ENCODE measurements at regions not wholly inside any gene's neighbourhood (a gene's known extent, or its start where the extent isn't known, plus 50 kb on each side); places are given as distances from the start of the nearest gene placed in this dataset.
A peak's percentile ranks its signal among the peaks of the same experiment; 100 is the strongest.

DNA sequence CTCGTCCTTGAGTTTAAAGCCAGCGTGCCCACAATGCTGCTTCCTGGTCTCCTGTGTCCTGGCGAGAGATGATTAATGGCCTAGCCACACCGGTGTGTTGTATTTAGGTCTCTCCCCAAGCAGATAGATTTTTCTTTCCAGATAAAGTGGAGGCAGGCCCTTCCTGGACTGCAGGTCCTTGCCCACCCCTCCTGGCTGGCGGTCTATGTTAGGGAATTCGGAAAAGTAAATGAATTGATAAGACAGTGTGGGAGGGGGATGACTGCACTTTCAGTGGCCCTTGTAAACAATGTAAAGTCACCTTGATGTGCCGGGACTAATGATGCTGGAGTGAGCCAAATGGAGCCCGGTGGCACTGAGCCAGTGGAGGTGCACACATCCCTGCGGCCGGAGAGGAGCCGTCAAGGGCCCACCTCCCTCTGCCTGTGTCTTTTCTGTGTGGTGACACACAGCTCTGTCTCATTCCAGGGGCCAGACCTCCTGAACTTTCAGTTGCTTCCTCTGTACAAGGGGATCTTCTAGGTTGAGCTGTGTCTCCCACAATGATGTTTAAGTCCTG is 70.6 kb upstream of the ESRRB start:
- Histone ChIP-seq H3K4me3 (ENCODE audit: low read length) (no peak overlapping the region), H3K9me3 (ENCODE audit: control insufficient read depth, low read length) (no peaks in the 10 kb centered on the region), H3K27me3 (ENCODE audit: control insufficient read depth, insufficient read depth, low read length, poor library complexity, severe bottlenecking) (peaks cover 36% of the 10 kb centered on the region), H3K36me3 (ENCODE audit: control insufficient read depth, insufficient read depth, low read length) (no peaks in the 10 kb centered on the region), H3K4me1 (ENCODE audit: control insufficient read depth, insufficient read depth, low read length) (no peaks in the 10 kb centered on the region), H3K9ac (ENCODE audit: extremely low read depth, low read length, poor library complexity, severe bottlenecking) (no peak overlapping the region), H3K27ac (ENCODE audit: low read depth, low read length) (no peak overlapping the region)
- Mint-ChIP-seq H3K27me3 (ENCODE audit: insufficient read depth) (peaks cover 68% of the 10 kb centered on the region), H3K27ac (no peak overlapping the region), H3K36me3 (ENCODE audit: low read depth) (no peaks in the 10 kb centered on the region), H3K9me3 (no peaks in the 10 kb centered on the region), H3K4me1 (peaks cover 8% of the 10 kb centered on the region), H3K4me3 (no peak overlapping the region)
- peak; percentile 26 for DNase-seq
- 85 to 89% methylated on average over 10 to 11 of the region's 11 CpGs for WGBS, 2 experiments (ENCODE audit: insufficient coverage in 1 of 2, insufficient read length in 1 of 2)
- TF ChIP-seq, protein P1, sequence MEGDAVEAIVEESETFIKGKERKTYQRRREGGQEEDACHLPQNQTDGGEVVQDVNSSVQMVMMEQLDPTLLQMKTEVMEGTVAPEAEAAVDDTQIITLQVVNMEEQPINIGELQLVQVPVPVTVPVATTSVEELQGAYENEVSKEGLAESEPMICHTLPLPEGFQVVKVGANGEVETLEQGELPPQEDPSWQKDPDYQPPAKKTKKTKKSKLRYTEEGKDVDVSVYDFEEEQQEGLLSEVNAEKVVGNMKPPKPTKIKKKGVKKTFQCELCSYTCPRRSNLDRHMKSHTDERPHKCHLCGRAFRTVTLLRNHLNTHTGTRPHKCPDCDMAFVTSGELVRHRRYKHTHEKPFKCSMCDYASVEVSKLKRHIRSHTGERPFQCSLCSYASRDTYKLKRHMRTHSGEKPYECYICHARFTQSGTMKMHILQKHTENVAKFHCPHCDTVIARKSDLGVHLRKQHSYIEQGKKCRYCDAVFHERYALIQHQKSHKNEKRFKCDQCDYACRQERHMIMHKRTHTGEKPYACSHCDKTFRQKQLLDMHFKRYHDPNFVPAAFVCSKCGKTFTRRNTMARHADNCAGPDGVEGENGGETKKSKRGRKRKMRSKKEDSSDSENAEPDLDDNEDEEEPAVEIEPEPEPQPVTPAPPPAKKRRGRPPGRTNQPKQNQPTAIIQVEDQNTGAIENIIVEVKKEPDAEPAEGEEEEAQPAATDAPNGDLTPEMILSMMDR (conservative IDR thresholded peaks at IDR 0.05), result no peak

DNA sequence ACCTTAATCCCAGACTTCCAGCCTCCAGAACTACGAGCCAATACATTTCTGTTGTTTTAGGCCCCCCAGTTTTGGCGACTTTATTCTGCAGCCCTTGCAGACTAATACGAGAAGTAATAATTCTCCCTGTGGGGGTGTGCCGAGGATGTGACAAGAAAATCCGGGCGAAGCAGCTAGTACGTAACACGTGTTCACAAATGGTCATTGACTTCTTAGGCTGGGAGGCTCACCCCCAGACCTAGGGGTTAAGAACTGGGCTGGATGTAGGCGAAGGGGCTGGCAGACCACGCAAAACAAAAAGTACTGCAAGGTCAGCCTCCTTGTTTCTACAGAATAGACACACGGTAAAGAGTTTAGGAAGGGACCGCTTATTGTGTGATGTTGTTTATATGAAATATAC is 69.8 kb upstream of the ESRRB start:
- Histone ChIP-seq H3K27me3 (ENCODE audit: control insufficient read depth, insufficient read depth, low read length, poor library complexity, severe bottlenecking) (peaks cover 44% of the 10 kb centered on the region), H3K9me3 (ENCODE audit: control insufficient read depth, low read length) (no peaks in the 10 kb centered on the region), H3K9ac (ENCODE audit: extremely low read depth, low read length, poor library complexity, severe bottlenecking) (no peak overlapping the region), H3K36me3 (ENCODE audit: control insufficient read depth, insufficient read depth, low read length) (no peaks in the 10 kb centered on the region), H3K4me1 (ENCODE audit: control insufficient read depth, insufficient read depth, low read length) (no peaks in the 10 kb centered on the region), H3K4me3 (ENCODE audit: low read length) (no peak overlapping the region), H3K27ac (ENCODE audit: low read depth, low read length) (no peak overlapping the region)
- TF ChIP-seq, protein P1 (conservative IDR thresholded peaks at IDR 0.05), result no peak
- Mint-ChIP-seq H3K36me3 (ENCODE audit: low read depth) (no peaks in the 10 kb centered on the region), H3K9me3 (no peaks in the 10 kb centered on the region), H3K27me3 (ENCODE audit: insufficient read depth) (peaks cover 76% of the 10 kb centered on the region), H3K4me1 (peaks cover 16% of the 10 kb centered on the region), H3K4me3 (no peak overlapping the region), H3K27ac (no peak overlapping the region)
- DNase-seq, result no peak
- 94 to 96% methylated on average over 10 to 12 of the region's 12 CpGs for WGBS, 2 experiments (ENCODE audit: insufficient coverage in 1 of 2, insufficient read length in 1 of 2)

DNA sequence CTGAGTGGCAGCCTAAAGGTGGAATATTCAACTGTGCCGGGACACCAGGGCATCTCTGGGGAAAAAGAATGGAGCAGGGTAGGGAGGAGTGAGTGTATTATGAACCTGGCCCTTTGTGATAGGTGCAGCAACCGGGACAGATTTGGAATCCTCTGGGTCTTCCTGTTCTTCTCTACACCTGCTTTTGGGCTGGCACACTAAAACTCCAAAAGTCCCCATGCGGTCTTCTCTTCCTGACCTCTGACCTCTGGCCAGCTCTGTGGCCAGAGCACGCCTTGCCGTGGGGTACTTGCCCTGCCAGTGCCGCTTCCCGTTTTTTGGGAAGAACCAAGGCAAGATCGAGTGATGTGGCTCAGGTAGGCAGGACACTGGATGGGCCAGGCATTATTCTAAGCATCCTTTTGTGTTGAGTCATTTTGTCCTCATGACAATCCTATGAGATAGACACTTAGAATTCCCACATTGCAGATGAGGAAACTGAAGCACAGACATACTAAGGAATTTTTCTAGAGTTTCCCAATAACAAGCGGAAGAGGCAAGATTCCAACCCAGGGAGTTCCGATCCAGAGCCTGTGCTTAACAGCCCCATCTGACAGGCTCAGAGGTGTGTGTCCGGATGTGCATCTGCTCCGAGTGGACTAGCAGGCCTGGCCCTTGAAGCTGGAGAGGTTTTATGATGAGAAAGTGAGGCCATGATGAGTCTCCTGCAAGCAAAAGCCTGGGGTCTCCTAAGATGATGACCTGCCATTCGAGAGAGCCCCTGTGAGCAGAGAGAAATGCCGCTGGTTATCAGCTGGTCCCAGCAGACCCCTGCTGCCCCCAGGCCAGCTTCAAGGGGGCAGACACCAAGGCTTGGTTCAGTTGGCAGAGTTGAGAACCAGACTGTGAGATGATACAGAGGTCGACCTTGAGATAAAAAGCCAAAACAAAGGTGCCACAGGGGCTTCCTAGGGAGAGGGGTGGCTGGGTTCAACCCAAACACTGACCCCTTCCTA is 67.9 kb upstream of the ESRRB start:
- DNase-seq, result peak; percentile 13
- peaks cover 63% of the 10 kb centered on the region for H3K27me3 ChIP-seq (ENCODE audit: control insufficient read depth, insufficient read depth, low read length, poor library complexity, severe bottlenecking)
- no peak overlapping the region for H3K27ac Mint-ChIP-seq

More for the DNA sequence above, 67.9 kb upstream of the ESRRB start:
- Mint-ChIP-seq H3K36me3 (ENCODE audit: low read depth) (no peaks in the 10 kb centered on the region), H3K4me3 (no peak overlapping the region), H3K27me3 (ENCODE audit: insufficient read depth) (peaks cover 86% of the 10 kb centered on the region), H3K9me3 (no peaks in the 10 kb centered on the region), H3K4me1 (peaks cover 30% of the 10 kb centered on the region)
- Histone ChIP-seq H3K4me3 (ENCODE audit: low read length) (no peak overlapping the region), H3K9ac (ENCODE audit: extremely low read depth, low read length, poor library complexity, severe bottlenecking) (no peak overlapping the region), H3K4me1 (ENCODE audit: control insufficient read depth, insufficient read depth, low read length) (no peaks in the 10 kb centered on the region), H3K9me3 (ENCODE audit: control insufficient read depth, low read length) (no peaks in the 10 kb centered on the region), H3K36me3 (ENCODE audit: control insufficient read depth, insufficient read depth, low read length) (no peaks in the 10 kb centered on the region), H3K27ac (ENCODE audit: low read depth, low read length) (no peak overlapping the region)
- 93 to 94% methylated on average over 14 to 15 of the region's 15 CpGs for WGBS, 2 experiments (ENCODE audit: insufficient coverage in 1 of 2, insufficient read length in 1 of 2)
- TF ChIP-seq, protein P1 (conservative IDR thresholded peaks at IDR 0.05), result no peak
